ENCODE measurements at regions not wholly inside any gene's neighbourhood (a gene's known extent, or its start where the extent isn't known, plus 50 kb on each side); places are given as distances from the start of the nearest gene placed in this dataset.

GRCh38 chr1:30638086-30638485, 85.3 kb downstream of the MATN1 start:
- DNase-seq (ENCODE audit: low spot score): no peak

GRCh38 chr1:30637183-30637980, 86.0 kb downstream of the MATN1 start:
- no peak for DNase-seq (ENCODE audit: low spot score)

- no peak for DNase-seq (ENCODE audit: low spot score)
Measured at GRCh38 chr1:30636621-30637020, 86.8 kb downstream of the MATN1 start.

GRCh38 chr1:30635391-30635975, 87.9 kb downstream of the MATN1 start:
- no peak for DNase-seq (ENCODE audit: low spot score)

GRCh38 chr1:30634507-30634906, 88.9 kb downstream of the MATN1 start:
- DNase-seq (ENCODE audit: low spot score): no peak

- no peak for DNase-seq (ENCODE audit: low spot score)
Measured at GRCh38 chr1:30633294-30633693, 90.1 kb downstream of the MATN1 start.

GRCh38 chr1:30632481-30632880, 90.9 kb downstream of the MATN1 start:
- DNase-seq (ENCODE audit: low spot score): no peak

- DNase-seq (ENCODE audit: low spot score): no peak
Measured at GRCh38 chr1:30631700-30632099, 91.7 kb downstream of the MATN1 start.

GRCh38 chr1:30629501-30629900, 93.9 kb downstream of the MATN1 start:
- no peak for DNase-seq (ENCODE audit: low spot score)

GRCh38 chr1:30627994-30628393, 95.4 kb downstream of the MATN1 start:
- no peak for DNase-seq (ENCODE audit: low spot score)

- no peak for DNase-seq (ENCODE audit: low spot score)
Measured at GRCh38 chr1:30627206-30627605, 96.2 kb downstream of the MATN1 start.

GRCh38 chr1:30623431-30623830, 100.0 kb downstream of the MATN1 start:
- no peak for DNase-seq (ENCODE audit: low spot score)

- DNase-seq (ENCODE audit: low spot score): no peak
Measured at GRCh38 chr1:30619619-30620018, 103.8 kb downstream of the MATN1 start.

GRCh38 chr1:30618335-30618747, 105.0 kb downstream of the MATN1 start:
- no peak for DNase-seq (ENCODE audit: low spot score)

- DNase-seq (ENCODE audit: low spot score): no peak
Measured at GRCh38 chr1:30616759-30617158, 106.6 kb downstream of the MATN1 start.

GRCh38 chr1:30615816-30616590, 107.4 kb downstream of the MATN1 start:
- no peak for DNase-seq (ENCODE audit: low spot score)

- DNase-seq (ENCODE audit: low spot score): no peak
Measured at GRCh38 chr1:30615076-30615795, 108.1 kb downstream of the MATN1 start.

GRCh38 chr1:30613188-30613587, 110.2 kb downstream of the MATN1 start:
- DNase-seq (ENCODE audit: low spot score): no peak

- DNase-seq (ENCODE audit: low spot score): no peak
Measured at GRCh38 chr1:30612536-30613065, 110.8 kb downstream of the MATN1 start.

GRCh38 chr1:30611741-30612309, 111.6 kb downstream of the MATN1 start:
- no peak for DNase-seq (ENCODE audit: low spot score)

- no peak for DNase-seq (ENCODE audit: low spot score)
Measured at GRCh38 chr1:30610917-30611316, 112.5 kb downstream of the MATN1 start.

- no peak for DNase-seq (ENCODE audit: low spot score)
Measured at GRCh38 chr1:30609999-30610345, 113.4 kb downstream of the MATN1 start.
